Upper lobe of left lung (tissue), 6 donors: ENCODE measurements at regions not wholly inside any gene's neighbourhood (a gene's known extent, or its start where the extent isn't known, plus 50 kb on each side); places are given as distances from the start of the nearest gene placed in this dataset.

Experiments used
- ATAC-seq, 2 donors: fragments of 200-7000 bp; cut with Tn5 transposase; one replicate each; pipeline ENCODE4 v1.9.1; 2022; ENCODE audit warnings: mild to moderate bottlenecking in 2 of 2, moderate library complexity in 2 of 2; ENCODE audit not compliant: low FRiP score in 2 of 2
- DNase-seq, 2 donors: peaks; one replicate each; pipeline ENCODE4 v3.0.0-alpha.2; 2019 to 2020
- H3K27ac ChIP-seq, 4 donors: fragments of 200-600 bp; sonication (generic); one replicate each; pipeline ENCODE4 v1.5.1; 2016 to 2019
- H3K27me3 ChIP-seq, 4 donors: fragments of 200-600 bp; sonication (generic); one replicate each; pipeline ENCODE4 v1.5.1; 2017 to 2019
- H3K36me3 ChIP-seq, 4 donors: fragments of 200-600 bp; sonication (generic); one replicate each; pipeline ENCODE4 v1.5.1; 2016 to 2019
- H3K4me1 ChIP-seq, 4 donors: fragments of 200-600 bp; sonication (generic); one replicate each; pipeline ENCODE4 v1.5.1; 2018 to 2019
- H3K4me3 ChIP-seq, 4 donors: fragments of 200-600 bp; sonication (generic); one replicate each; pipeline ENCODE4 v1.5.1; 2017 to 2019; ENCODE audit warnings: mild to moderate bottlenecking in 2 of 4, moderate library complexity in 1 of 4
- H3K9me3 ChIP-seq, 4 donors: fragments of 200-600 bp; sonication (generic); one replicate each; pipeline ENCODE4 v1.5.1; 2018 to 2019
- CTCF ChIP-seq, 6 experiments: fragments of 450-650 bp in 4 of 6; fragments of 200-600 bp in 2 of 6; sonication (generic) in 2 of 6; IDR thresholded peaks; one replicate each; pipeline ENCODE4 v1.5.1; 2016 to 2019; ENCODE audit warnings: antibody characterized with exemption in 6 of 6
- EP300 ChIP-seq, 4 donors: sonication (generic); formaldehyde crosslinking; IDR thresholded peaks; one replicate each; pipeline ENCODE4 v1.5.1; 2017; ENCODE audit warnings: antibody characterized with exemption in 4 of 4, control low read depth in 2 of 4
- POLR2A ChIP-seq, 4 donors: fragments of 450-650 bp; IDR thresholded peaks; one replicate each; pipeline ENCODE4 v1.5.1; 2016 to 2017; ENCODE audit warnings: antibody characterized with exemption in 4 of 4, mild to moderate bottlenecking in 2 of 4
- POLR2AphosphoS5 ChIP-seq, 2 donors: sonication (generic); formaldehyde crosslinking; IDR thresholded peaks; one replicate each; pipeline ENCODE4 v1.5.1; 2017; ENCODE audit warnings: antibody characterized with exemption in 2 of 2
- WGBS, 2 donors: methylation state at CpG; one replicate each; pipeline ENCODE4 v1.1.5; 2017 to 2018; 5-methylcytosine and 5-hydroxymethylcytosine counted together
- donor health status: DM: no; HTN: no; CAD: no; lungs with moderate emphysema.
- donor health status: DM: no; HTN: yes; CAD: no; lungs with severe emphysema.

GRCh38 chr9:3687145-3687544 lies 161.3 kb upstream of the RFX3 start:
- no peaks in the 10 kb centered on the region for H3K27me3 ChIP-seq
- H3K4me1 ChIP-seq: no peaks in the 10 kb centered on the region
- no peaks in the 10 kb centered on the region for H3K9me3 ChIP-seq
- H3K36me3 ChIP-seq: no peaks in the 10 kb centered on the region
- H3K27ac ChIP-seq: no peak overlapping the region
- ATAC-seq: no peak
- no peak for TF ChIP-seq POLR2A (IDR thresholded peaks at IDR 0.05)
- TF ChIP-seq EP300 (IDR thresholded peaks at IDR 0.05): no peak
- no peak for TF ChIP-seq POLR2AphosphoS5 (IDR thresholded peaks at IDR 0.05)
- no peak for TF ChIP-seq CTCF (IDR thresholded peaks at IDR 0.05)
- no peak overlapping the region for H3K4me3 ChIP-seq
- DNase-seq: no peak

DNA sequence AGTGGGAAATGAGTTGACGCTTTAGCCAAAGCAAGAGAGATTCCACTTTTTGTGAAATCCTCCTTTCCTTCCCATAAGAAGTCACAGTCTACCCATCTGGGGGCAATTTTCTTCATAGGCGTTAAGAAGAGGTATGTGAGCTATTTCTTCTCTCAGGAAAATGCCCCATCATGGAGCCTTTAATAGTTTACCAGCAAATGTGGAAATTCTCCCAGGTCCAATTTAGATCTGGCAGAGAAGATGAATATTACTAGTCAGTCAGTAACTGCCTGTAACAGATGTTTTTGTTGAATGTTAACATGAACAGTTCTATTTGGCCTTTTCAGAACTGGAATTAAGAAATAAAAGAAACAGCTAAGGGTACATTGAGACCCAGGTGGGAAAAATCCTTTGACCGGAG lies 156.4 kb upstream of the RFX3 start:
- no peak for ATAC-seq
- no peak for DNase-seq
- WGBS, 2 donors: 93 to 96% methylated on average over 3 of the region's 3 CpGs
- H3K4me1 ChIP-seq: no peaks in the 10 kb centered on the region
- no peaks in the 10 kb centered on the region for H3K9me3 ChIP-seq
- no peak overlapping the region for H3K27ac ChIP-seq
- H3K36me3 ChIP-seq: no peaks in the 10 kb centered on the region
- no peak for TF ChIP-seq CTCF (IDR thresholded peaks at IDR 0.05)
- TF ChIP-seq POLR2A (IDR thresholded peaks at IDR 0.05): no peak
- no peak for TF ChIP-seq EP300 (IDR thresholded peaks at IDR 0.05)
- TF ChIP-seq POLR2AphosphoS5 (IDR thresholded peaks at IDR 0.05): no peak
- H3K4me3 ChIP-seq: no peak overlapping the region
- no peaks in the 10 kb centered on the region for H3K27me3 ChIP-seq

DNA sequence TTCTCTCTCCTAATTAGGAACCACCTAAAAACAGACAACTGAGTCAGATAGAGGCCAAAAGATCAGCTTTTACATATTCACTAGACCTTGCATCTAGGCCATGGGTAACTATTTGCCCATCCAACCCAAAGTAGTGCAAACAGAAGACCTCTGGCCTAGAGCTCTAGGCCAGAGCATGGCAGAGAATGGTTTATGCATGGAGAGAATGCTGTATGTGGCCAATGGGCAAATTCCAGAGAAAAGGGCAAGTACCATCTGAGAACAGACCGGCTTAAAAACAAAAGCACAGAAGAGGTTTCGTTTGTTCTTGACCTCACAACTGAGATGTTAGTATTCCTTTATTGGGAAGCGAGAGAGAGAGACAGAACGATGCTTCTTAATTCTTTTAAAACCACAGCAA lies 151.7 kb upstream of the RFX3 start:
- no peak for DNase-seq
- no peak for ATAC-seq
- 88 to 90% methylated on average over 4 of the region's 4 CpGs for WGBS, 2 donors

GRCh38 chr9:3676766-3677165 lies 151.0 kb upstream of the RFX3 start:
- no peak for ATAC-seq
- H3K27ac ChIP-seq: no peak overlapping the region
- H3K9me3 ChIP-seq: no peaks in the 10 kb centered on the region
- WGBS, 2 donors: 45 to 49% methylated on average over 3 of the region's 3 CpGs
- no peaks in the 10 kb centered on the region for H3K27me3 ChIP-seq
- no peak for DNase-seq
- no peaks in the 10 kb centered on the region for H3K36me3 ChIP-seq
- H3K4me3 ChIP-seq: no peak overlapping the region
- H3K4me1 ChIP-seq: no peaks in the 10 kb centered on the region
- TF ChIP-seq EP300 (IDR thresholded peaks at IDR 0.05) (no peak), POLR2A (IDR thresholded peaks at IDR 0.05) (no peak), CTCF (IDR thresholded peaks at IDR 0.05) (no peak), POLR2AphosphoS5 (IDR thresholded peaks at IDR 0.05) (no peak)

More for the DNA sequence above, 151.7 kb upstream of the RFX3 start:
- no peak overlapping the region for H3K27ac ChIP-seq
- no peaks in the 10 kb centered on the region for H3K9me3 ChIP-seq
- no peak overlapping the region for H3K4me3 ChIP-seq
- no peaks in the 10 kb centered on the region for H3K36me3 ChIP-seq
- no peak for TF ChIP-seq CTCF (IDR thresholded peaks at IDR 0.05)
- TF ChIP-seq EP300 (IDR thresholded peaks at IDR 0.05): no peak
- TF ChIP-seq POLR2AphosphoS5 (IDR thresholded peaks at IDR 0.05): no peak
- no peak for TF ChIP-seq POLR2A (IDR thresholded peaks at IDR 0.05)
- no peaks in the 10 kb centered on the region for H3K4me1 ChIP-seq
- H3K27me3 ChIP-seq: no peaks in the 10 kb centered on the region

DNA sequence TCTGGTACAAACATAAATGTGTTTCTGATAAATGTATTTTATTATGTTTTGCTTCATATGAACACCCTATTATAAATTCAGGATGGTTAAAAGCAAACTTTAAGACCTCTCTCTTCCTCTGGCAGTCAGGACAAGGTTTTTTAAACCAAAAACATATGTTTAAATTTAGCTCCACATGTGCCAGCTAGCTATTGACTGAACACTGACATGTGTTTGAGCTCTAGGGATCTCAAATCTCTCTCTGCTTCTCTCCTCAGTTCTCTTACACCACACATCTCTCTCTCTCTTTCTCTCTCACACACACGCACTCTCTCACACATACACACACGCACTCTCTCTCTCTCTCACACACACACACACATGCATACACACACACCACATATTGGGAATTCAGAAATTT lies 150.1 kb upstream of the RFX3 start:
- Histone ChIP-seq H3K36me3 (no peaks in the 10 kb centered on the region), H3K27ac (no peak overlapping the region), H3K27me3 (no peaks in the 10 kb centered on the region), H3K4me1 (no peaks in the 10 kb centered on the region), H3K4me3 (no peak overlapping the region), H3K9me3 (no peaks in the 10 kb centered on the region)
- ATAC-seq: no peak
- 85 to 100% methylated on average over 1 to 2 of the region's 2 CpGs for WGBS, 2 donors
- TF ChIP-seq POLR2A (IDR thresholded peaks at IDR 0.05) (no peak), EP300 (IDR thresholded peaks at IDR 0.05) (no peak), POLR2AphosphoS5 (IDR thresholded peaks at IDR 0.05) (no peak), CTCF (IDR thresholded peaks at IDR 0.05) (no peak)
- no peak for DNase-seq
